HEK293T (cell line): ENCODE measurements at regions not wholly inside any gene's neighbourhood (a gene's known extent, or its start where the extent isn't known, plus 50 kb on each side); places are given as distances from the start of the nearest gene placed in this dataset.

Experiments
- ARNT ChIP-seq: fragments of 450-650 bp; IDR thresholded peaks from 2 replicates; pipeline ENCODE4 v1.6.1; 2017; ENCODE audit warnings: mild to moderate bottlenecking
- BHLHE40 ChIP-seq: fragments of 450-650 bp; IDR thresholded peaks from 2 replicates; pipeline ENCODE4 v1.6.1; 2016; ENCODE audit warnings: mild to moderate bottlenecking, moderate library complexity, borderline replicate concordance
- FOXA1 ChIP-seq: fragments of 450-650 bp; IDR thresholded peaks from 2 replicates; pipeline ENCODE4 v1.6.1; 2016; ENCODE audit warnings: mild to moderate bottlenecking
- HDGF ChIP-seq: fragments of 450-650 bp; IDR thresholded peaks from 2 replicates; pipeline ENCODE4 v1.6.1; 2017; ENCODE audit warnings: antibody characterized with exemption, borderline replicate concordance

- TF ChIP-seq ARNT: no peak
- no peak for TF ChIP-seq BHLHE40
- TF ChIP-seq FOXA1: no peak
- TF ChIP-seq HDGF: no peak
These were observed 107.8 kb upstream of the NKX1-1 start for GRCh38 chr4:1513936-1514483.
